ENCODE measurements at regions not wholly inside any gene's neighbourhood (a gene's known extent, or its start where the extent isn't known, plus 50 kb on each side); places are given as distances from the start of the nearest gene placed in this dataset.

GRCh38 chr2:104635608-104636007, 218.3 kb upstream of the POU3F3 start:
- no peak overlapping the region for H3K27ac ChIP-seq
- H3K27me3 ChIP-seq, result no peaks in the 10 kb centered on the region
- DNase-seq (ENCODE audit: low spot score), result no peak
- H3K4me1 Mint-ChIP-seq, result peaks cover 20% of the 10 kb centered on the region
- H3K4me2 ChIP-seq, result no peak overlapping the region
- H3F3A ChIP-seq (ENCODE audit: low read depth), result no peaks in the 10 kb centered on the region
- H3K9me3 ChIP-seq (ENCODE audit: low read depth), result no peaks in the 10 kb centered on the region
- no peaks in the 10 kb centered on the region for H3K79me2 ChIP-seq (ENCODE audit: low read depth)
- H3K9me3 Mint-ChIP-seq, result no peaks in the 10 kb centered on the region
- peaks cover 6% of the 10 kb centered on the region for H3K4me1 ChIP-seq
- no peak overlapping the region for H3K4me3 ChIP-seq
- H2AFZ ChIP-seq (replicated peaks), result no peak overlapping the region
- peaks cover 2% of the 10 kb centered on the region for H3K27me3 Mint-ChIP-seq (ENCODE audit: insufficient read depth, low read depth)
- TF ChIP-seq CTCF (IDR thresholded peaks at IDR 0.05) (no peak), EZH2 (IDR thresholded peaks at IDR 0.05) (no peak)
- H3K9ac ChIP-seq, result no peak overlapping the region
- no peaks in the 10 kb centered on the region for H3K36me3 Mint-ChIP-seq
- no peaks in the 10 kb centered on the region for H4K20me1 ChIP-seq (ENCODE audit: low read depth)
- H3K36me3 ChIP-seq, result no peaks in the 10 kb centered on the region
- H3K27ac Mint-ChIP-seq, result no peak overlapping the region
- H3K4me3 Mint-ChIP-seq, result no peak overlapping the region

- Histone ChIP-seq H3K27ac (no peak overlapping the region), H3K4me1 (peaks cover 6% of the 10 kb centered on the region), H3K9ac (no peak overlapping the region), H3K4me2 (no peak overlapping the region), H3K36me3 (no peaks in the 10 kb centered on the region), H3K79me2 (ENCODE audit: low read depth) (no peaks in the 10 kb centered on the region), H3K9me3 (ENCODE audit: low read depth) (no peaks in the 10 kb centered on the region), H3F3A (ENCODE audit: low read depth) (no peaks in the 10 kb centered on the region), H4K20me1 (ENCODE audit: low read depth) (no peaks in the 10 kb centered on the region), H3K27me3 (no peaks in the 10 kb centered on the region), H2AFZ (replicated peaks) (no peak overlapping the region), H3K4me3 (no peak overlapping the region)
- no peak overlapping the region for H3K4me3 Mint-ChIP-seq
- no peak for DNase-seq (ENCODE audit: low spot score)
- H3K9me3 Mint-ChIP-seq, result peaks cover 2% of the 10 kb centered on the region
- no peak for TF ChIP-seq EZH2 (IDR thresholded peaks at IDR 0.05)
- TF ChIP-seq EZH2phosphoT487 (IDR thresholded peaks at IDR 0.05), result no peak
- TF ChIP-seq CTCF (IDR thresholded peaks at IDR 0.05), result no peak
- peaks cover 20% of the 10 kb centered on the region for H3K4me1 Mint-ChIP-seq
- H3K36me3 Mint-ChIP-seq, result no peaks in the 10 kb centered on the region
- H3K27me3 Mint-ChIP-seq (ENCODE audit: insufficient read depth, low read depth), result peaks cover 7% of the 10 kb centered on the region
- peak overlapping the region; percentile 68 for H3K27ac Mint-ChIP-seq
These were observed 215.6 kb upstream of the POU3F3 start for GRCh38 chr2:104638190-104638858.

DNA sequence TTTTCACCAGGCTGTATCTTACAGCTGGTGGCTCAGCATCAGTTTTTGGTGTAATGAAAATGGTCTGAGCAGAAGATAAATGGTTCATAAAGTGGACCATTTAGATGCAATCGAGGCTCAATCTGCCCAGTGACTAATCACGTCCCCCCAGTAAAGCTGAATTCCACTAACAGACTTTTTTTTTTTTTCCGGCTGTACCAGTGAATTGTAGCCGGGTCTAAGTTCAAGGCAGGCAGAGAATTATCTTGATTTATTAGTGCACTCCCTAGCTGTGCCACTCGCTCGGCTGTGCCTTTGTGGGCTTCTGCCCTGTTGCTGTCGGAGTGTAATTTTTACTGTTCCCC, 215.1 kb upstream of the POU3F3 start:
- no peaks in the 10 kb centered on the region for H3K79me2 ChIP-seq (ENCODE audit: low read depth)
- no peak overlapping the region for H3K4me2 ChIP-seq
- no peaks in the 10 kb centered on the region for H4K20me1 ChIP-seq (ENCODE audit: low read depth)
- no peaks in the 10 kb centered on the region for H3K36me3 ChIP-seq
- no peaks in the 10 kb centered on the region for H3F3A ChIP-seq (ENCODE audit: low read depth)
- H3K4me1 Mint-ChIP-seq, result peaks cover 20% of the 10 kb centered on the region
- H3K4me3 ChIP-seq, result no peak overlapping the region
- H3K4me3 Mint-ChIP-seq, result no peak overlapping the region
- no peak for DNase-seq (ENCODE audit: low spot score)
- H3K9ac ChIP-seq, result no peak overlapping the region
- peak overlapping the region; percentile 25 for H3K27ac Mint-ChIP-seq
- peaks cover 6% of the 10 kb centered on the region for H3K4me1 ChIP-seq
- no peak overlapping the region for H2AFZ ChIP-seq (replicated peaks)
- no peaks in the 10 kb centered on the region for H3K27me3 ChIP-seq
- H3K9me3 ChIP-seq (ENCODE audit: low read depth), result no peaks in the 10 kb centered on the region
- no peak for TF ChIP-seq EZH2phosphoT487 (IDR thresholded peaks at IDR 0.05)
- no peak for TF ChIP-seq EZH2 (IDR thresholded peaks at IDR 0.05)
- no peak for TF ChIP-seq CTCF (IDR thresholded peaks at IDR 0.05)
- no peaks in the 10 kb centered on the region for H3K36me3 Mint-ChIP-seq
- H3K9me3 Mint-ChIP-seq, result peaks cover 4% of the 10 kb centered on the region
- no peak overlapping the region for H3K27ac ChIP-seq
- peaks cover 7% of the 10 kb centered on the region for H3K27me3 Mint-ChIP-seq (ENCODE audit: insufficient read depth, low read depth)

All from neural progenitor cell (in vitro differentiated cells).